ENCODE measurements at regions not wholly inside any gene's neighbourhood (a gene's known extent, or its start where the extent isn't known, plus 50 kb on each side); places are given as distances from the start of the nearest gene placed in this dataset.

DNA sequence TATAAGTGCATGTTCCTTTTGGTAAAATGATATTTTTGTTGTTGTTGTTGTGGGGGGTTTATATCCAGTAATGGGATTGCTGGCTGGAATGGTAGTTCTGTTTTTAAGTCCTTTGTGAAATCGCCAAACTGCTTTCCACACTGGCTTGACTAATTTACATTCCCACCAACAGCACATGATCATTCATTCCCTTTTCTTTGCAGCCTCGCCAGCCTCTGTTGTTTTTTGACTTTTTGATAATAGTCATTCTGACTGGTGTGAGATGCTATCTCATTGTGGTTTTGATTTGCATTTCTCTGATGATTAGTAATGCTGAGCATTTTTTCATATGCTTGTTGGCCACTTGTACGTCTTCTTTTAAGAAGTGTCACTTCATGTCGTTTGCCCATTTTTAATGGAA, 188.5 kb upstream of the CHRM3 start:
- H3K23me2 ChIP-seq (ENCODE audit: insufficient read length, low read depth, low read length, poor library complexity, severe bottlenecking): no peaks in the 10 kb centered on the region
- no peak overlapping the region for H3K27ac ChIP-seq (ENCODE audit: insufficient read length, low read depth, low read length)
- no peak overlapping the region for H3K4me2 ChIP-seq (ENCODE audit: insufficient read depth, insufficient read length, low read length)
- no peak overlapping the region for H4K5ac ChIP-seq (ENCODE audit: insufficient read length, low read depth, low read length)
- no peaks in the 10 kb centered on the region for H3K27me3 ChIP-seq (ENCODE audit: insufficient read depth, low read length)
- H3K4me1 ChIP-seq (ENCODE audit: insufficient read depth, low read length): no peaks in the 10 kb centered on the region
- TF ChIP-seq, protein P1, sequence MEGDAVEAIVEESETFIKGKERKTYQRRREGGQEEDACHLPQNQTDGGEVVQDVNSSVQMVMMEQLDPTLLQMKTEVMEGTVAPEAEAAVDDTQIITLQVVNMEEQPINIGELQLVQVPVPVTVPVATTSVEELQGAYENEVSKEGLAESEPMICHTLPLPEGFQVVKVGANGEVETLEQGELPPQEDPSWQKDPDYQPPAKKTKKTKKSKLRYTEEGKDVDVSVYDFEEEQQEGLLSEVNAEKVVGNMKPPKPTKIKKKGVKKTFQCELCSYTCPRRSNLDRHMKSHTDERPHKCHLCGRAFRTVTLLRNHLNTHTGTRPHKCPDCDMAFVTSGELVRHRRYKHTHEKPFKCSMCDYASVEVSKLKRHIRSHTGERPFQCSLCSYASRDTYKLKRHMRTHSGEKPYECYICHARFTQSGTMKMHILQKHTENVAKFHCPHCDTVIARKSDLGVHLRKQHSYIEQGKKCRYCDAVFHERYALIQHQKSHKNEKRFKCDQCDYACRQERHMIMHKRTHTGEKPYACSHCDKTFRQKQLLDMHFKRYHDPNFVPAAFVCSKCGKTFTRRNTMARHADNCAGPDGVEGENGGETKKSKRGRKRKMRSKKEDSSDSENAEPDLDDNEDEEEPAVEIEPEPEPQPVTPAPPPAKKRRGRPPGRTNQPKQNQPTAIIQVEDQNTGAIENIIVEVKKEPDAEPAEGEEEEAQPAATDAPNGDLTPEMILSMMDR (conservative IDR thresholded peaks at IDR 0.05): no peak
- H2BK20ac ChIP-seq (ENCODE audit: low read depth, low read length, poor library complexity, severe bottlenecking): no peak overlapping the region
- no peaks in the 10 kb centered on the region for H4K20me1 ChIP-seq (ENCODE audit: control insufficient read depth, insufficient read depth, insufficient read length)
- H3K4me1 Mint-ChIP-seq: no peaks in the 10 kb centered on the region
- H3K56ac ChIP-seq (ENCODE audit: insufficient read length, low read depth, low read length): no peak overlapping the region
- no peak overlapping the region for H2BK15ac ChIP-seq (ENCODE audit: low read depth, low read length)
- H3K18ac ChIP-seq (ENCODE audit: insufficient read length, low read depth, low read length): no peak overlapping the region
- H3K79me1 ChIP-seq (ENCODE audit: insufficient read depth, low read depth, low read length, poor library complexity, severe bottlenecking): no peaks in the 10 kb centered on the region
- no peak overlapping the region for H3K4ac ChIP-seq (ENCODE audit: low read depth, low read length)
- H4K8ac ChIP-seq (replicated peaks; ENCODE audit: insufficient read length, low read depth, low read length): no peak overlapping the region
- H3K4me3 Mint-ChIP-seq: no peak overlapping the region
- DNase-seq: no peak
- H3K14ac ChIP-seq (ENCODE audit: insufficient read depth, low read length): no peak overlapping the region
- H2BK120ac ChIP-seq (ENCODE audit: low read depth, low read length, poor library complexity, severe bottlenecking): no peak overlapping the region
- no peak overlapping the region for H2AFZ ChIP-seq (ENCODE audit: low read length)
- peaks cover 10 to 15% of the 10 kb centered on the region in 2 experiments for H3K9me3 Mint-ChIP-seq
- WGBS (ENCODE audit: extremely low coverage, insufficient read length, low lambda C conversion rate): no CpG with 5 or more reads among the region's 4 CpGs
- H3K27me3 Mint-ChIP-seq (ENCODE audit: low read depth): no peaks in the 10 kb centered on the region; the same call in 1 of the 2 replicates
- no peak overlapping the region for H3K9ac ChIP-seq (ENCODE audit: extremely low read depth, insufficient read length, low read length)
- H3K23ac ChIP-seq (ENCODE audit: insufficient read length, low read depth, low read length): no peak overlapping the region
- no peaks in the 10 kb centered on the region for H3K9me3 ChIP-seq (ENCODE audit: control insufficient read depth, low read depth, low read length)
- no peak overlapping the region for H4K91ac ChIP-seq (ENCODE audit: insufficient read length, low read depth, low read length)
- H3K27ac Mint-ChIP-seq: no peak overlapping the region
- no peak overlapping the region for H2BK5ac ChIP-seq (ENCODE audit: insufficient read length, low read length)
- peaks cover 9 to 14% (median 13%) of the 10 kb centered on the region in 3 experiments for H3K36me3 Mint-ChIP-seq (ENCODE audit: insufficient read depth in 1 of 3, low read depth in 3 of 3)
- no peak overlapping the region for H2BK12ac ChIP-seq (ENCODE audit: insufficient read length, low read depth, low read length)
- no peaks in the 10 kb centered on the region for H3K79me2 ChIP-seq (ENCODE audit: insufficient read depth, low read length)
- no peak overlapping the region for H2AK5ac ChIP-seq (ENCODE audit: insufficient read length, low read length)
- no peak overlapping the region for H3T11ph ChIP-seq (ENCODE audit: low read length)
